HG02973 (cell line): ENCODE measurements at regions not wholly inside any gene's neighbourhood (a gene's known extent, or its start where the extent isn't known, plus 50 kb on each side); places are given as distances from the start of the nearest gene placed in this dataset.

Experiments
- ATAC-seq: cut with Tn5 transposase; IDR thresholded peaks from one replicate; pipeline ENCODE4 v1.9.1; 2021; ENCODE audit warnings: moderate library complexity; ENCODE audit not compliant: unreplicated experiment

GRCh38 chr6:166106076-166106686, 61.5 kb downstream of the TBXT start:
- ATAC-seq, result peak; percentile 61

GRCh38 chr6:166105341-166106075, 62.1 kb downstream of the TBXT start:
- ATAC-seq, result peak; percentile 28

GRCh38 chr6:166104872-166105271, 62.8 kb downstream of the TBXT start:
- ATAC-seq, result no peak

GRCh38 chr6:166104107-166104506, 63.5 kb downstream of the TBXT start:
- ATAC-seq, result no peak

GRCh38 chr6:166101819-166102419, 65.7 kb downstream of the TBXT start:
- no peak for ATAC-seq

GRCh38 chr6:166097914-166098522, 69.6 kb downstream of the TBXT start:
- peak; percentile 94 for ATAC-seq

GRCh38 chr6:166087852-166088251, 79.8 kb downstream of the TBXT start:
- no peak for ATAC-seq

GRCh38 chr6:166087246-166087645, 80.4 kb downstream of the TBXT start:
- no peak for ATAC-seq

GRCh38 chr6:166085500-166085899, 82.2 kb downstream of the TBXT start:
- ATAC-seq, result no peak

GRCh38 chr6:166084951-166085350, 82.7 kb downstream of the TBXT start:
- no peak for ATAC-seq

- no peak for ATAC-seq
Measured at GRCh38 chr6:166079841-166080240, 87.8 kb downstream of the TBXT start.

GRCh38 chr6:166078294-166078693, 89.4 kb downstream of the TBXT start:
- no peak for ATAC-seq

- ATAC-seq, result no peak
Measured at GRCh38 chr6:166076625-166077024, 91.0 kb downstream of the TBXT start.

- ATAC-seq, result no peak
Measured at GRCh38 chr6:166075925-166076324, 91.7 kb downstream of the TBXT start.

- ATAC-seq, result no peak
Measured at GRCh38 chr6:166075186-166075585, 92.5 kb downstream of the TBXT start.

- ATAC-seq, result no peak
Measured at GRCh38 chr6:166073082-166073481, 94.6 kb downstream of the TBXT start.

GRCh38 chr6:166068768-166069167, 98.9 kb downstream of the TBXT start:
- no peak for ATAC-seq

GRCh38 chr6:166058064-166058739, 109.4 kb downstream of the TBXT start:
- ATAC-seq, result no peak

GRCh38 chr6:166057431-166057830, 110.2 kb downstream of the TBXT start:
- ATAC-seq, result no peak

- no peak for ATAC-seq
Measured at GRCh38 chr6:166056637-166057036, 111.0 kb downstream of the TBXT start.

GRCh38 chr6:166055801-166056200, 111.8 kb downstream of the TBXT start:
- no peak for ATAC-seq
